Neuronal stem cell (in vitro differentiated cells): ENCODE measurements at regions not wholly inside any gene's neighbourhood (a gene's known extent, or its start where the extent isn't known, plus 50 kb on each side); places are given as distances from the start of the nearest gene placed in this dataset.

Experiments used
- DNase-seq: peaks from one replicate; pipeline ENCODE4 v3.0.0-alpha.2; 2013; ENCODE audit warnings: low spot score
- H2AFZ ChIP-seq: one replicate; pipeline ENCODE4 v1.6.1; 2013; ENCODE audit warnings: mild to moderate bottlenecking, low read length, inconsistent platforms
- H2AK5ac ChIP-seq: 2 replicates; pipeline ENCODE4 v1.6.1; 2013; ENCODE audit warnings: low read depth, mild to moderate bottlenecking, inconsistent platforms, low read length, moderate library complexity, mixed read lengths
- H2BK120ac ChIP-seq: 2 replicates; pipeline ENCODE4 v1.6.1; 2013; ENCODE audit warnings: low read depth, mild to moderate bottlenecking, inconsistent platforms, low read length, moderate library complexity, mixed read lengths
- H2BK12ac ChIP-seq: one replicate; pipeline ENCODE4 v1.6.1; 2013; ENCODE audit warnings: low read length, inconsistent platforms
- H2BK15ac ChIP-seq: 2 replicates; pipeline ENCODE4 v1.6.1; 2013; ENCODE audit warnings: mild to moderate bottlenecking, low read length, inconsistent platforms, mixed read lengths
- H2BK5ac ChIP-seq: one replicate; pipeline ENCODE4 v1.6.1; 2013; ENCODE audit warnings: inconsistent platforms, mild to moderate bottlenecking, low read length, moderate library complexity
- H3K14ac ChIP-seq: one replicate; pipeline ENCODE4 v1.6.1; 2013; ENCODE audit warnings: low read length, inconsistent platforms
- H3K18ac ChIP-seq: 2 replicates; pipeline ENCODE4 v1.6.1; 2013; ENCODE audit warnings: low read length, inconsistent platforms
- H3K23ac ChIP-seq: 2 replicates; pipeline ENCODE4 v1.6.1; 2013; ENCODE audit warnings: low read depth, mild to moderate bottlenecking, mixed read lengths, low read length, inconsistent platforms; ENCODE audit not compliant: poor library complexity
- H3K27ac ChIP-seq: replicated peaks from 3 replicates; pipeline ENCODE4 v1.5.1; 2013; ENCODE audit warnings: low read length, inconsistent platforms
- H3K27me3 ChIP-seq, 3 experiments: 2 replicates each; pipeline ENCODE4 v1.6.1; 2013; ENCODE audit warnings: low read length in 3 of 3, mild to moderate bottlenecking in 2 of 3, inconsistent platforms in 1 of 3, low read depth in 1 of 3, mixed read lengths in 1 of 3, moderate library complexity in 1 of 3; ENCODE audit not compliant: control insufficient read depth in 3 of 3, insufficient read depth in 3 of 3
- H3K36me3 ChIP-seq, 2 donors: replicated peaks in 1 of 2; 2 replicates each; pipeline ENCODE4 v1.6.1; 2013; ENCODE audit warnings: low read length in 2 of 2; ENCODE audit not compliant: control insufficient read depth in 2 of 2, insufficient read depth in 2 of 2
- H3K4ac ChIP-seq: 2 replicates; pipeline ENCODE4 v1.6.1; 2013; ENCODE audit warnings: inconsistent platforms, mild to moderate bottlenecking, low read length, moderate library complexity
- H3K4me1 ChIP-seq, 2 donors: 1 replicate in 1 of 2; 2 replicates in 1 of 2; pipeline ENCODE4 v1.6.1; 2013; ENCODE audit warnings: low read length in 2 of 2, low read depth in 1 of 2; ENCODE audit not compliant: control insufficient read depth in 2 of 2, insufficient read depth in 1 of 2
- H3K4me2 ChIP-seq: one replicate; pipeline ENCODE4 v1.6.1; 2013; ENCODE audit warnings: mild to moderate bottlenecking, low read length, inconsistent platforms; ENCODE audit not compliant: insufficient read depth, poor library complexity, severe bottlenecking
- H3K4me3 ChIP-seq, 2 donors: 2 replicates each; pipeline ENCODE4 v1.5.1; 2013; ENCODE audit warnings: low read length in 2 of 2, mild to moderate bottlenecking in 2 of 2, inconsistent platforms in 1 of 2, moderate library complexity in 1 of 2
- H3K79me1 ChIP-seq: one replicate; pipeline ENCODE4 v1.6.1; 2013; ENCODE audit warnings: low read depth, mild to moderate bottlenecking, inconsistent platforms, low read length, moderate library complexity
- H3K9ac ChIP-seq: one replicate; pipeline ENCODE4 v1.6.1; 2013; ENCODE audit warnings: mild to moderate bottlenecking, low read depth, low read length, inconsistent platforms; ENCODE audit not compliant: poor library complexity
- H3K9me3 ChIP-seq, 2 donors: replicated peaks in 1 of 2; 2 replicates each; pipeline versions ENCODE3 to v1.6.1; 2013; ENCODE audit warnings: low read length in 2 of 2, mild to moderate bottlenecking in 2 of 2, inconsistent platforms in 1 of 2, low read depth in 1 of 2, mixed read lengths in 1 of 2, moderate library complexity in 1 of 2; ENCODE audit not compliant: control insufficient read depth in 2 of 2, insufficient read depth in 1 of 2
- H4K8ac ChIP-seq: one replicate; pipeline ENCODE4 v1.6.1; 2013; ENCODE audit warnings: low read depth, mild to moderate bottlenecking, inconsistent platforms, low read length, moderate library complexity
- H4K91ac ChIP-seq: one replicate; pipeline ENCODE4 v1.6.1; 2013; ENCODE audit warnings: low read length, low read depth, mild to moderate bottlenecking, inconsistent platforms; ENCODE audit not compliant: poor library complexity
- WGBS, 2 donors: extraction: QIAGEN DNeasy Blood & Tissue Kit; methylation state at CpG; one replicate each; pipeline ENCODE4 v1.1.7; 2013; ENCODE audit warnings: missing lambda C conversion rate in 2 of 2, mixed read lengths in 1 of 2; ENCODE audit not compliant: insufficient read length in 2 of 2, insufficient replicate concordance in 1 of 2; ENCODE audit errors: extremely low coverage in 2 of 2; 5-methylcytosine and 5-hydroxymethylcytosine counted together

DNA sequence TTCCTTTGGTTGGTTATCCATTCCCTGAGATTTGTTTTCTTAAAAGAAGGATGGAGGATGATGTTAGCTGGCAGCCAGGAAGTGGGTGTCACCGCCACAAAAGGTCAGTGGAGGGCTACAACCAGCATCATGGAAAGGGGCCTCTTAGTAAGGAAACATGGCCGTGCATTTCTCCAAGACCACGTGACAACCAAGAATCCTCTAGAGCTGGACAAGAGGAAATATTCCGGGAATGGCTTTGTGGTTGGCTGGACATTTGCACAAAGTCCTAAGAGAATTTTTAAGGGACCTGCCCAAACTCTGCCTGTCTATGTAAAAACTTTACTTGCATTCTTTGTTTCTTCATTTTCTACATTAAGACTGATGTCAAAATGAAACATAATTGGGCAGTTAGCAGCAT, 399.9 kb upstream of the MARCKS start:
- no peak overlapping the region for H3K14ac ChIP-seq
- no peaks in the 10 kb centered on the region for H3K27me3 ChIP-seq
- H4K8ac ChIP-seq, result no peak overlapping the region
- peak overlapping the region; percentile 62 for H2AFZ ChIP-seq
- H3K9ac ChIP-seq, result no peak overlapping the region
- no peak overlapping the region for H3K18ac ChIP-seq
- H3K4ac ChIP-seq, result no peak overlapping the region
- no peak overlapping the region for H2AK5ac ChIP-seq
- H3K23ac ChIP-seq, result no peak overlapping the region
- DNase-seq, result no peak
- no peak overlapping the region for H4K91ac ChIP-seq
- WGBS, 2 donors, result no CpG with 5 or more reads among the region's 4 CpGs
- peaks cover 7 to 13% of the 10 kb centered on the region in 2 donors for H3K4me1 ChIP-seq
- H3K9me3 ChIP-seq, result no peaks in the 10 kb centered on the region
- H3K4me2 ChIP-seq, result no peak overlapping the region
- no peak overlapping the region for H3K27ac ChIP-seq
- H3K4me3 ChIP-seq, result no peak overlapping the region
- no peak overlapping the region for H2BK15ac ChIP-seq
- no peak overlapping the region for H2BK12ac ChIP-seq
- no peaks in the 10 kb centered on the region for H3K79me1 ChIP-seq
- no peak overlapping the region for H2BK120ac ChIP-seq
- no peak overlapping the region for H2BK5ac ChIP-seq
- H3K36me3 ChIP-seq, result no peaks in the 10 kb centered on the region

- no peak overlapping the region for H2BK12ac ChIP-seq
- H4K8ac ChIP-seq, result no peak overlapping the region
- H2BK15ac ChIP-seq, result no peak overlapping the region
Observed at GRCh38 chr6:113457751-113458150, 399.4 kb upstream of the MARCKS start.

GRCh38 chr6:113458368-113459010, 398.7 kb upstream of the MARCKS start:
- no CpG with 5 or more reads among the region's 2 CpGs for WGBS, 2 donors

More at GRCh38 chr6:113457751-113458150, 399.4 kb upstream of the MARCKS start:
- H3K4me2 ChIP-seq, result no peak overlapping the region
- H3K4ac ChIP-seq, result no peak overlapping the region
- no peak overlapping the region for H3K4me3 ChIP-seq
- no peak overlapping the region for H3K9ac ChIP-seq
- no peak overlapping the region for H3K23ac ChIP-seq
- H2AFZ ChIP-seq, result peak overlapping the region; percentile 62
- H2AK5ac ChIP-seq, result no peak overlapping the region
- no peak overlapping the region for H2BK5ac ChIP-seq
- no peak overlapping the region for H3K27ac ChIP-seq
- no CpG with 5 or more reads among the region's 2 CpGs for WGBS, 2 donors
- peaks cover 7 to 13% of the 10 kb centered on the region in 2 donors for H3K4me1 ChIP-seq
- H3K36me3 ChIP-seq, result no peaks in the 10 kb centered on the region
- H3K27me3 ChIP-seq, result no peaks in the 10 kb centered on the region
- no peak overlapping the region for H3K14ac ChIP-seq
- H3K79me1 ChIP-seq, result no peaks in the 10 kb centered on the region
- H2BK120ac ChIP-seq, result no peak overlapping the region
- H4K91ac ChIP-seq, result no peak overlapping the region
- H3K18ac ChIP-seq, result no peak overlapping the region
- H3K9me3 ChIP-seq, result no peaks in the 10 kb centered on the region
- peak; percentile 15 for DNase-seq

DNA sequence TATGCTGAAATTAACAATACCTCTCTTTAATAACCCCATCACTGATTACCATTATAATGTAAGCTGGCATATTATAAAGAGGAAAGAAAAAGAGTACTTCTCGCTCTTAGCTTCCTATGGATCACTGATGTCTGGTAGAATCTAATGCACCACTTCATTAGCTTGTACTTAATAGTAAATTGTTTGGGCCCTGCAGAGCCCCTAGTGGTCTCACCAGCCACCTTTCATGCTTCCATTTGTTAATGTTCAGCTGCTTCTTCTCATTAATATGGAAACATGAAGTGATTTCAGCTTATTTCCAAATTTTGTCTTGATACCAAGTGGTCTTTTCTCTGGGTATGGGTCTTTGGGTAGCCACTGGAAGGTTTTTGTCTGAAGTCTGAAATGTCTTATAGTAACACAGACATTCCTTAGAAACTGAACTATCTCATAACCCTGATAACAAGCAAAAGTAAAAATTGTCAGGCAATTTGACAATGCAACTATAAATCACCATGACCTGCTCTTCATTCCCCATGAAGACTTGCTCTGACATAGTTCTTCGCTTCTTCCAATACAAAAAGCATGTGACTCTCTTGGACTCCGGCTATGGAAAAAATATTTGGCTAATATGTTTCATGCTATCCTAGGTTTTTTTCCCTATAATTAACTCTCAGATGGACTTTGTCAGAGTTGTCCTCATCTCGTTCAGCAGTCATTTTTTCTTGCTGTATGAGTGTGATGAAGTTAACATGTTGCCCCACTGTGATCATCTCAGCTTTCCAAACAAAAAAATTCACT, 395.8 kb upstream of the MARCKS start:
- Histone ChIP-seq H3K27ac (no peak overlapping the region), H2BK15ac (no peak overlapping the region), H4K91ac (no peak overlapping the region), H3K18ac (no peak overlapping the region), H3K9me3 (no peaks in the 10 kb centered on the region), H3K14ac (no peak overlapping the region), H3K4ac (no peak overlapping the region), H3K4me2 (no peak overlapping the region), H3K9ac (no peak overlapping the region), H3K27me3 (no peaks in the 10 kb centered on the region), H2AFZ (peak overlapping the region; percentile 4), H3K79me1 (no peaks in the 10 kb centered on the region), H2BK12ac (no peak overlapping the region), H2AK5ac (no peak overlapping the region), H3K4me1 (peaks cover 7 to 13% of the 10 kb centered on the region in 2 donors), H2BK120ac (no peak overlapping the region), H2BK5ac (no peak overlapping the region), H4K8ac (no peak overlapping the region), H3K36me3 (no peaks in the 10 kb centered on the region), H3K4me3 (no peak overlapping the region), H3K23ac (no peak overlapping the region)
- no CpG with 5 or more reads among the region's 4 CpGs for WGBS, 2 donors
- no peak for DNase-seq

More at GRCh38 chr6:113458368-113459010, 398.7 kb upstream of the MARCKS start:
- Histone ChIP-seq H2BK12ac (no peak overlapping the region), H3K18ac (no peak overlapping the region), H3K23ac (no peak overlapping the region), H3K9me3 (no peaks in the 10 kb centered on the region), H3K36me3 (no peaks in the 10 kb centered on the region), H3K4ac (no peak overlapping the region), H3K4me2 (no peak overlapping the region), H3K27me3 (no peaks in the 10 kb centered on the region), H3K79me1 (no peaks in the 10 kb centered on the region), H2BK15ac (no peak overlapping the region), H2BK5ac (no peak overlapping the region), H4K8ac (no peak overlapping the region), H2BK120ac (no peak overlapping the region), H3K4me3 (no peak overlapping the region), H2AK5ac (no peak overlapping the region), H3K14ac (no peak overlapping the region), H3K4me1 (peaks cover 7 to 13% of the 10 kb centered on the region in 2 donors), H4K91ac (no peak overlapping the region), H3K9ac (no peak overlapping the region), H3K27ac (no peak overlapping the region), H2AFZ (peak overlapping the region; percentile 14)
- no peak for DNase-seq
